HCT116 (cell line): ENCODE measurements at regions not wholly inside any gene's neighbourhood (a gene's known extent, or its start where the extent isn't known, plus 50 kb on each side); places are given as distances from the start of the nearest gene placed in this dataset.
A peak's percentile ranks its signal among the peaks of the same experiment; 100 is the strongest.

Experiments
- ATAC-seq: fragments of 200-7000 bp; cut with Tn5 transposase; 2 replicates; pipeline ENCODE4 v1.9.1; 2020; ENCODE audit warnings: mild to moderate bottlenecking, moderate library complexity
- BruUV-seq: library from RNA; stranded (reverse); fragments of 400-500 nt; replicated peaks from 2 replicates; lab custom pipeline; 2021; lab: Mats Ljungman, UMichigan
- CTCF ChIA-PET: fragments of 300-600 bp; sonication (Branson Sonifier 250); formaldehyde crosslinking; loops from one replicate; lab custom pipeline; 2021; ENCODE audit warnings: antibody characterized with exemption; lab: Charles Lee
- POLR2A ChIA-PET: fragments of 300-600, 350-600 bp; sonication (Branson Sonifier 250); formaldehyde crosslinking; loops from one replicate; lab custom pipeline; 2021; ENCODE audit warnings: antibody characterized with exemption; lab: Charles Lee
- RAD21 ChIA-PET, 2 experiments: fragments of 300-600 bp; sonication (Branson Sonifier 250); formaldehyde crosslinking; loops; one replicate each; lab custom pipeline; 2023; ENCODE audit warnings: low total read pairs in 2 of 2; ENCODE audit not compliant: uncharacterized antibody in 2 of 2, unreplicated experiment in 2 of 2, low non-redundant PET in 1 of 2; lab: Charles Lee
- DNase-seq: peaks from one replicate; pipeline ENCODE4 v3.0.0-alpha.2; 2010; ENCODE audit warnings: low read depth, low spot score
- H2AFZ ChIP-seq: fragments of 200-600 bp; shearing (Covaris generic), sonication (generic); 2 replicates; pipeline ENCODE4 v1.6.1; 2017; ENCODE audit warnings: low read depth, mixed run types, mixed read lengths, antibody characterized with exemption, low read length; ENCODE audit not compliant: poor library complexity, severe bottlenecking
- H3K27ac ChIP-seq: 2 replicates; pipeline ENCODE4 v1.5.1; 2012; ENCODE audit warnings: low read depth, low read length
- H3K27me3 ChIP-seq: fragments of 200-600 bp; sonication (generic); 2 replicates; pipeline ENCODE4 v1.6.1; 2016; ENCODE audit warnings: mixed run types, low read length, mixed read lengths; ENCODE audit not compliant: insufficient read depth
- H3K36me3 ChIP-seq, 2 experiments: fragments of 200-500 bp in 1 of 2; fragments of 200-600 bp in 1 of 2; sonication (Bioruptor generic) in 1 of 2; sonication (generic) in 1 of 2; 2 replicates each; pipeline versions ENCODE4 v1.5.1 to v1.6.1; 2014 to 2016; ENCODE audit warnings: low read length in 2 of 2, inconsistent platforms in 1 of 2, mixed read lengths in 1 of 2, mixed run types in 1 of 2; ENCODE audit not compliant: insufficient read depth in 2 of 2, control insufficient read depth in 1 of 2
- H3K4me1 ChIP-seq, 2 experiments: fragments of 200-600 bp in 1 of 2; sonication (generic) in 1 of 2; 2 replicates each; pipeline versions ENCODE4 v1.5.1 to v1.6.1; 2012 to 2017; ENCODE audit warnings: low read length in 2 of 2, inconsistent platforms in 1 of 2, mild to moderate bottlenecking in 1 of 2, mixed read lengths in 1 of 2, mixed run types in 1 of 2, moderate library complexity in 1 of 2; ENCODE audit not compliant: insufficient read depth in 2 of 2, control insufficient read depth in 1 of 2
- H3K4me2 ChIP-seq: fragments of 200-600 bp; sonication (generic); 2 replicates; pipeline ENCODE4 v1.6.1; 2017; ENCODE audit warnings: mixed run types, low read length, mixed read lengths
- H3K4me3 ChIP-seq, 2 experiments: fragments of 200-600 bp in 1 of 2; sonication (generic) in 1 of 2; replicated peaks in 1 of 2; 2 replicates each; pipeline ENCODE4 v1.5.1; 2011 to 2016; ENCODE audit warnings: low read length in 2 of 2, control low read depth in 1 of 2, low read depth in 1 of 2, mild to moderate bottlenecking in 1 of 2, mixed read lengths in 1 of 2, mixed run types in 1 of 2
- H3K79me2 ChIP-seq: fragments of 200-600 bp; sonication (generic); 2 replicates; pipeline ENCODE4 v1.6.1; 2017; ENCODE audit warnings: mild to moderate bottlenecking, mixed run types, low read length, moderate library complexity, mixed read lengths; ENCODE audit not compliant: insufficient read depth
- H3K9ac ChIP-seq: fragments of 200-600 bp; sonication (generic); 2 replicates; pipeline ENCODE4 v1.6.1; 2016; ENCODE audit warnings: low read length, mixed read lengths
- H3K9me2 ChIP-seq: fragments of 200-600 bp; sonication (generic), shearing (Covaris generic); 2 replicates; pipeline ENCODE4 v1.6.1; 2017; ENCODE audit warnings: mixed run types, mild to moderate bottlenecking, moderate library complexity; ENCODE audit not compliant: insufficient read depth
- H3K9me3 ChIP-seq, 2 experiments: fragments of 200-500 bp in 1 of 2; fragments of 200-600 bp in 1 of 2; sonication (Bioruptor generic) in 1 of 2; sonication (generic) in 1 of 2; 2 replicates each; pipeline ENCODE4 v1.6.1; 2014 to 2017; ENCODE audit warnings: low read length in 2 of 2, mixed read lengths in 2 of 2, inconsistent platforms in 1 of 2, low read depth in 1 of 2, mild to moderate bottlenecking in 1 of 2, mixed run types in 1 of 2, moderate library complexity in 1 of 2; ENCODE audit not compliant: control insufficient read depth in 1 of 2, insufficient read depth in 1 of 2
- H4K20me1 ChIP-seq: fragments of 200-600 bp; sonication (generic), shearing (Covaris generic); 2 replicates; pipeline ENCODE4 v1.6.1; 2017; ENCODE audit warnings: mixed run types, mild to moderate bottlenecking, moderate library complexity; ENCODE audit not compliant: insufficient read depth
- CBX3 ChIP-seq: IDR thresholded peaks from 2 replicates; pipeline ENCODE4 v1.6.1; 2012; ENCODE audit warnings: low read depth
- CEBPB ChIP-seq: IDR thresholded peaks from 2 replicates; pipeline ENCODE4 v1.6.1; 2012; ENCODE audit warnings: low read depth
- CTCF ChIP-seq, 3 experiments: fragments of 200-600 bp in 1 of 3; sonication (generic) in 1 of 3; IDR thresholded peaks in 2 of 3; conservative IDR thresholded peaks in 1 of 3; 2 replicates each; pipeline ENCODE4 v1.5.1; 2012 to 2017; ENCODE audit warnings: low read depth in 2 of 3, low read length in 2 of 3, antibody characterized with exemption in 1 of 3, borderline replicate concordance in 1 of 3, control low read depth in 1 of 3, mild to moderate bottlenecking in 1 of 3, mixed read lengths in 1 of 3, mixed run types in 1 of 3, moderate library complexity in 1 of 3; ENCODE audit not compliant: insufficient read depth in 1 of 3
- EGR1 ChIP-seq: IDR thresholded peaks from 2 replicates; pipeline ENCODE4 v1.6.1; 2012; ENCODE audit warnings: low read depth
- ELF1 ChIP-seq: IDR thresholded peaks from 2 replicates; pipeline ENCODE4 v1.6.1; 2012; ENCODE audit warnings: low read depth, borderline replicate concordance
- EZH2 ChIP-seq: fragments of 200-600 bp; sonication (generic); IDR thresholded peaks from 2 replicates; pipeline ENCODE4 v1.6.1; 2017; ENCODE audit warnings: antibody characterized with exemption, mixed run types
- EZH2phosphoT487 ChIP-seq: fragments of 200-600 bp; IDR thresholded peaks from 2 replicates; pipeline ENCODE4 v1.6.1; 2018; ENCODE audit warnings: antibody characterized with exemption, borderline replicate concordance
- FOSL1 ChIP-seq: IDR thresholded peaks from 2 replicates; pipeline ENCODE4 v1.6.1; 2012; ENCODE audit warnings: low read depth
- JUND ChIP-seq: IDR thresholded peaks from 2 replicates; pipeline ENCODE4 v1.6.1; 2012
- POLR2A ChIP-seq: IDR thresholded peaks from 2 replicates; pipeline ENCODE4 v1.7.0; 2011; ENCODE audit warnings: borderline replicate concordance; ENCODE audit not compliant: insufficient read depth, insufficient read length; ENCODE audit errors: extremely low read depth
- POLR2AphosphoS5 ChIP-seq: IDR thresholded peaks from 2 replicates; pipeline ENCODE4 v1.6.1; 2011; ENCODE audit warnings: mild to moderate bottlenecking, low read depth, low read length, moderate library complexity
- REST ChIP-seq: IDR thresholded peaks from 2 replicates; pipeline ENCODE4 v1.6.1; 2012; ENCODE audit warnings: low read depth
- SIN3A ChIP-seq: IDR thresholded peaks from 2 replicates; pipeline ENCODE4 v1.6.1; 2012; ENCODE audit warnings: low read depth
- SRF ChIP-seq: IDR thresholded peaks from 2 replicates; pipeline ENCODE4 v1.6.1; 2012; ENCODE audit warnings: low read depth
- TCF7L2 ChIP-seq: IDR thresholded peaks from 2 replicates; pipeline ENCODE4 v1.7.0; 2011; ENCODE audit warnings: borderline replicate concordance, inconsistent platforms; ENCODE audit not compliant: insufficient read depth, insufficient read length; ENCODE audit errors: extremely low read depth
- ZFX ChIP-seq: fragments of 450-650 bp; IDR thresholded peaks from 2 replicates; pipeline ENCODE4 v1.6.1; 2017
- ZNF274 ChIP-seq: fragments of 200-500 bp; sonication (Bioruptor generic); IDR thresholded peaks from 2 replicates; pipeline ENCODE4 v1.6.1; 2014; ENCODE audit warnings: mild to moderate bottlenecking, low read depth, low read length, inconsistent platforms
- intact Hi-C: fragments of 100-400 bp; cut with micrococcal nuclease; formaldehyde crosslinking; loops from 2 replicates; pipeline ENCODE4 v1.10.0; 2022
- TF ChIP-seq, protein P1 (sequence below): IDR thresholded peaks from 2 replicates; pipeline ENCODE4 v1.6.1; 2011; ENCODE audit warnings: mild to moderate bottlenecking, low read length, moderate library complexity; ENCODE audit not compliant: insufficient replicate concordance; ENCODE audit errors: extremely low read depth
- TF ChIP-seq, protein P2 (sequence below): IDR thresholded peaks from 2 replicates; pipeline ENCODE4 v1.6.1; 2012
- TF ChIP-seq, protein P3 (sequence below): IDR thresholded peaks from 2 replicates; pipeline ENCODE4 v1.6.1; 2012

- no peak overlapping the region for H3K4me2 ChIP-seq
- BruUV-seq: no TSS peak
- H2AFZ ChIP-seq: no peak overlapping the region
- H3K4me3 ChIP-seq: no peak overlapping the region
- no peaks in the 10 kb centered on the region for H3K79me2 ChIP-seq
- no peaks in the 10 kb centered on the region for H4K20me1 ChIP-seq
- no peaks in the 10 kb centered on the region for H3K9me3 ChIP-seq
- no peak for DNase-seq
- H3K4me1 ChIP-seq: no peaks in the 10 kb centered on the region
- peak; percentile 40; the same call in 1 of the 2 replicates for ATAC-seq
- no peak overlapping the region for H3K27ac ChIP-seq
- H3K36me3 ChIP-seq: no peaks in the 10 kb centered on the region
- H3K9me2 ChIP-seq: no peaks in the 10 kb centered on the region
- intact Hi-C loops: no loop called here
- TF ChIP-seq CTCF (IDR thresholded peaks at IDR 0.05 in 2 of 3, conservative IDR thresholded peaks at IDR 0.05 in 1 of 3; ENCODE audit: borderline replicate concordance in 1 of 3, insufficient read depth in 1 of 3, low read depth in 2 of 3, low read length in 2 of 3) (no peak), ZFX (no peak), EZH2 (no peak), FOSL1 (no peak), CBX3 (no peak), REST (no peak), EZH2phosphoT487 (no peak), POLR2A (no peak), JUND (no peak), SIN3A (no peak), EGR1 (no peak), POLR2AphosphoS5 (no peak), ZNF274 (no peak), ELF1 (no peak), TCF7L2 (no peak), CEBPB (no peak), SRF (no peak)
- TF ChIP-seq, protein P1, sequence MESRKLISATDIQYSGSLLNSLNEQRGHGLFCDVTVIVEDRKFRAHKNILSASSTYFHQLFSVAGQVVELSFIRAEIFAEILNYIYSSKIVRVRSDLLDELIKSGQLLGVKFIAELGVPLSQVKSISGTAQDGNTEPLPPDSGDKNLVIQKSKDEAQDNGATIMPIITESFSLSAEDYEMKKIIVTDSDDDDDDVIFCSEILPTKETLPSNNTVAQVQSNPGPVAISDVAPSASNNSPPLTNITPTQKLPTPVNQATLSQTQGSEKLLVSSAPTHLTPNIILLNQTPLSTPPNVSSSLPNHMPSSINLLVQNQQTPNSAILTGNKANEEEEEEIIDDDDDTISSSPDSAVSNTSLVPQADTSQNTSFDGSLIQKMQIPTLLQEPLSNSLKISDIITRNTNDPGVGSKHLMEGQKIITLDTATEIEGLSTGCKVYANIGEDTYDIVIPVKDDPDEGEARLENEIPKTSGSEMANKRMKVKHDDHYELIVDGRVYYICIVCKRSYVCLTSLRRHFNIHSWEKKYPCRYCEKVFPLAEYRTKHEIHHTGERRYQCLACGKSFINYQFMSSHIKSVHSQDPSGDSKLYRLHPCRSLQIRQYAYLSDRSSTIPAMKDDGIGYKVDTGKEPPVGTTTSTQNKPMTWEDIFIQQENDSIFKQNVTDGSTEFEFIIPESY: no peak
- TF ChIP-seq, protein P2, sequence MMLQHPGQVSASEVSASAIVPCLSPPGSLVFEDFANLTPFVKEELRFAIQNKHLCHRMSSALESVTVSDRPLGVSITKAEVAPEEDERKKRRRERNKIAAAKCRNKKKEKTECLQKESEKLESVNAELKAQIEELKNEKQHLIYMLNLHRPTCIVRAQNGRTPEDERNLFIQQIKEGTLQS: no peak
- TF ChIP-seq, protein P3, sequence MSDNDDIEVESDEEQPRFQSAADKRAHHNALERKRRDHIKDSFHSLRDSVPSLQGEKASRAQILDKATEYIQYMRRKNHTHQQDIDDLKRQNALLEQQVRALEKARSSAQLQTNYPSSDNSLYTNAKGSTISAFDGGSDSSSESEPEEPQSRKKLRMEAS: no peak
- TF ChIP-seq, all 23 proteins: peak for 0
- ChIA-PET POLR2A (no interaction called here), RAD21 (no interaction called here), CTCF (interaction anchor here (0.7 kb wide), 1 partner anchor 24 kb away, joined by 4 read pairs; no protein-coding TSS in a partner anchor)
- H3K9ac ChIP-seq: no peak overlapping the region
- H3K27me3 ChIP-seq: no peaks in the 10 kb centered on the region
These were observed 177.2 kb downstream of the KCNA5 start for GRCh38 chr12:5220835-5221234.
